Brain microvascular endothelial cell (primary cell): ENCODE measurements at regions not wholly inside any gene's neighbourhood (a gene's known extent, or its start where the extent isn't known, plus 50 kb on each side); places are given as distances from the start of the nearest gene placed in this dataset.
A peak's percentile ranks its signal among the peaks of the same experiment; 100 is the strongest.
"Not testable (repeated sequence)": the region's sequence is repeated elsewhere in the genome, so short reads cannot be mapped to it uniquely, and the experiment has no call there.

Experiments
- DNase-seq: peaks from one replicate; pipeline ENCODE4 v3.0.0-alpha.2; 2020
- H3K27ac ChIP-seq: fragments of 250-450 bp; sonication (Bioruptor Pico); 2 replicates; pipeline ENCODE4 v1.5.1; 2020; ENCODE audit warnings: mild to moderate bottlenecking, moderate library complexity
- H3K27me3 ChIP-seq: fragments of 250-450 bp; sonication (Bioruptor Pico); replicated peaks from 2 replicates; pipeline ENCODE4 v1.5.1; 2020; ENCODE audit warnings: mild to moderate bottlenecking
- H3K36me3 ChIP-seq: fragments of 250-450 bp; sonication (Bioruptor Pico); replicated peaks from 2 replicates; pipeline ENCODE4 v1.5.1; 2020; ENCODE audit warnings: mild to moderate bottlenecking
- H3K4me3 ChIP-seq: 2 replicates; pipeline ENCODE4 v1.5.1; 2011; ENCODE audit warnings: low read depth, mild to moderate bottlenecking, control low read depth, low read length, moderate library complexity
- CTCF ChIP-seq: IDR thresholded peaks from 2 replicates; pipeline ENCODE4 v1.5.1; 2011; ENCODE audit warnings: low read depth, mild to moderate bottlenecking, moderate library complexity, low read length, control low read depth, inconsistent platforms; ENCODE audit errors: missing control alignments
- in situ Hi-C: cut with HindIII; loops from 2 replicates; pipeline ENCODE4 v1.10.0; 2017; ENCODE audit warnings: low sequenced_read_pairs, low pct_ligation_motif_present

DNA sequence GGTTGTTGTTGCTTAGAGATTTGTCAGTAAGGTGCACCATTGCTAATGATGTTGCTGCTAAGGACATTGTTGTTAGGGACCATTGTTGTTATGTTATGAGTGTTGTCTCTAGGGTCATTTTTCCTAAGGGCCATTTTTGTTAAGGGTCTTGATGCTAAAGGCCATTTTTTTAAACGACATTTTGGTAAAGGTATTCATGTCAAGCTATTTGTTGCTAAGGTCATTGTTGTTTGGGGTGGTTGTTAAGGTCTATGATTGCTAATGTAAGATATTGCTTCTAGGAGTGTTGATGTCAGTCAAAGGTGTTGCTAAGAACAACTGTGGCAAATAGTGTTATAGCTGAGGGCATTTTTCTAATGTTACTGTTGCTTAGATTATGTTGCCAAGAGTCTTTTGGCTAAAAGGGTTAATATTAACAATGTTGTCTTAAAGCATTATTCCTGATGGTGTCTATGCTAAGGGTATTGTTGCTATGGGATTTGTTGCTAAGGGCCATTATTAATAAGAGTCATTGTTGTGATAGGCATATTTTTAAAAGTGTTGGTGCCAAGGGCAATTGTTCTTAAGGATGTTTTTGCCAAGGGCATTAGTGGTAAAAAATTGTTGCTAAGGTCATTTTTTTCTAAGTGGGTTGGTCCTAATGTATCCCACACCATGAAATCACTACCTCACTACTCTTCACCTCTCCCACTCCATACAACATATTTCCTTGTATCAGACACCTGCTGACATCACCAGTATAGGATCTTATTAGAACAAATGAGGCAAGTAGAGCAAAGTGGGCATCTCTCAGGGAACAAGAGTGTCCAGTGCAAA, 56.2 kb downstream of the SPATA31A6 start:
- H3K36me3 ChIP-seq, in situ Hi-C loops, H3K4me3 ChIP-seq, H3K27me3 ChIP-seq, H3K27ac ChIP-seq: not testable (repeated sequence)
- DNase-seq = peak; percentile 11

DNA sequence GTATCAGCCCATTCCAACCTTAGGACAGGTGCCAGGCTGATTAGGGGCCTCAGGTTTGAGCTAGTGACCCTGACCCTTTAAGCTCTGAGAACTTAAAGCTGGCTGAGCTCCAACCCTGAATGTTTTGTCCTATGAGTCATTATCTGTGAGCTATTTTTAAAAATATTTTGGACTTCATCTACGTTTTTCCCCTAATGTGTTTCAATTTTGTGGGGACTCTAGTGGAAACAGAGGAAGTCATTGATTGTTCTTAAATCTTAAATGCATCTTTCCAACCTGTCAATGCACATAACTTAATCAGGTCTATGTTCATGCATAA, 56.8 kb downstream of the SPATA31A6 start:
- peak; percentile 78 for DNase-seq
- H3K36me3 ChIP-seq, H3K4me3 ChIP-seq, H3K27me3 ChIP-seq, H3K27ac ChIP-seq, in situ Hi-C loops: not testable (repeated sequence)

GRCh38 chr9:42243211-42243610, 59.8 kb downstream of the SPATA31A6 start:
- H3K27me3 ChIP-seq, H3K36me3 ChIP-seq, H3K4me3 ChIP-seq, H3K27ac ChIP-seq, in situ Hi-C loops, DNase-seq: not testable (repeated sequence)

DNA sequence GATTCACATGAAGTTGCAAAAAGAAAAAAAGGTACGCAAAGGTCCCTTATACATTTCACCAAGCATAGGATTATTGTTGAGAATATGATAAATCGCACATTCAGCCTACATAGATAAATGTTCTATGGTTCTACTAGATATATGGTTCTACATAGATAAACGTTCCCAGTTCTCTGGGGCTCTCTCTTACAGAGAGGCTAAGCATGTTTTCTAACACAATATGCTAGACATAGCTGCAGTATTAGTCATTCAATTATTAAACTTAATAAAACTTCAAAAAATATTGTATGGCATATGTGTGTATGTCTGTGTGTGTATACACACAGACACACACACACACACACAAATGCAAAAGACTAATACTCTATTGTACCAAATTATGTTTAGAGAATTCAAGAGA, 60.4 kb downstream of the SPATA31A6 start:
- H3K36me3 ChIP-seq, H3K27me3 ChIP-seq, in situ Hi-C loops, H3K27ac ChIP-seq, H3K4me3 ChIP-seq: not testable (repeated sequence)
- DNase-seq = peak; percentile 29

GRCh38 chr9:42268729-42269128, 85.3 kb downstream of the SPATA31A6 start:
- in situ Hi-C loops, H3K27ac ChIP-seq, H3K27me3 ChIP-seq, H3K36me3 ChIP-seq, H3K4me3 ChIP-seq: not testable (repeated sequence)
- peak; percentile 39 for DNase-seq

- H3K36me3 ChIP-seq, H3K27ac ChIP-seq, in situ Hi-C loops, H3K27me3 ChIP-seq, DNase-seq, H3K4me3 ChIP-seq: not testable (repeated sequence)
Measured at GRCh38 chr9:42269171-42269570, 85.7 kb downstream of the SPATA31A6 start.

DNA sequence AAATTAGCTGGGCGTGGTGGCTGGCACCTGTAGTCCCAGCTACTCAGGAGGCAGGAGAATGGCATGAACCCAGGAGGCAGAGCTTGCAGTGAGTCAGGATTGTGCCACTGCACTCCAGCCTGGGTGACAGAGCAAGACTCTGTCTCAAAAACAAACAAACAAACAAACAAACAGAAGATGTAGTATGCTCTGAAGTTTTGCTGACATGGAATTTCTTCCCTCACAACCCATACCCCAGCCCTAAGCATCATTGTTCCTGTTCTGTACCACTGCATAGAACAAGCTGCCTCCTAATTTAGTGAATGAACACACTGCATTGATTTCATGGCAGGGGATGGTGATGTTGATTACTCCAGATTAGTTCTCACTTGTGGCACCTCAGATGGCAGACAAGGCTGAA, 89.7 kb downstream of the SPATA31A6 start:
- H3K27ac ChIP-seq, H3K27me3 ChIP-seq, H3K36me3 ChIP-seq, H3K4me3 ChIP-seq, DNase-seq, in situ Hi-C loops: not testable (repeated sequence)

DNA sequence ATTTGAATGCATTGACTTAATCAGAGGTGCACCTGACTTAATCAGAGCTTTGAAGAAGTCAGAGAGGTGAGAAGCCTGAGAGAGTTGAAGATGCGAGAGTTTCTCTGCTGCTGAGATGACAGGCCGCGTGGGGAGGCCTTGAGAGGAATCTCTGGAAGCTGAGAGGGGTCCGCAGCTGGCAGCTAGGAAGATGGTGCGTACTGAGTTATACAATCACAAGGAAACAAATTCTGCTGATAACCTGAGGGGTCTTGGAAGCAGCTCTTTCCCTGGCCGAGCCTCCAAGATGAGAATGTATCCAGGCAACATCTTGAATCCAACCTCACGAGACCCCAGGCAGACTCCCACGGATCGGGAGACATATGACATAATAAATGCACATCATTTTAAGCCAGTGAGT, 91.7 kb downstream of the SPATA31A6 start:
- H3K27ac ChIP-seq = no peak overlapping the region
- H3K36me3 ChIP-seq = no peaks in the 10 kb centered on the region
- H3K27me3 ChIP-seq = no peaks in the 10 kb centered on the region
- DNase-seq = no peak
- in situ Hi-C loops = no loop called here
- no peak overlapping the region for H3K4me3 ChIP-seq
- no peak for TF ChIP-seq CTCF

- H3K4me3 ChIP-seq, H3K36me3 ChIP-seq, H3K27ac ChIP-seq, in situ Hi-C loops, DNase-seq, H3K27me3 ChIP-seq: not testable (repeated sequence)
Measured at GRCh38 chr9:42282531-42283178, 99.2 kb downstream of the SPATA31A6 start.

- H3K27me3 ChIP-seq, H3K36me3 ChIP-seq, H3K4me3 ChIP-seq, DNase-seq, in situ Hi-C loops, H3K27ac ChIP-seq: not testable (repeated sequence)
Measured at GRCh38 chr9:42283179-42283543, 99.7 kb downstream of the SPATA31A6 start.

GRCh38 chr9:42286145-42286845, 102.8 kb downstream of the SPATA31A6 start:
- H3K36me3 ChIP-seq, H3K4me3 ChIP-seq, DNase-seq, in situ Hi-C loops, H3K27ac ChIP-seq, H3K27me3 ChIP-seq: not testable (repeated sequence)

GRCh38 chr9:42288002-42288864, 104.8 kb downstream of the SPATA31A6 start:
- DNase-seq, H3K4me3 ChIP-seq, H3K27me3 ChIP-seq, in situ Hi-C loops, H3K36me3 ChIP-seq, H3K27ac ChIP-seq: not testable (repeated sequence)

GRCh38 chr9:42288865-42289229, 105.4 kb downstream of the SPATA31A6 start:
- in situ Hi-C loops, H3K27ac ChIP-seq, H3K36me3 ChIP-seq, H3K4me3 ChIP-seq, H3K27me3 ChIP-seq, DNase-seq: not testable (repeated sequence)
